ENCODE measurements at regions not wholly inside any gene's neighbourhood (a gene's known extent, or its start where the extent isn't known, plus 50 kb on each side); places are given as distances from the start of the nearest gene placed in this dataset.

DNA sequence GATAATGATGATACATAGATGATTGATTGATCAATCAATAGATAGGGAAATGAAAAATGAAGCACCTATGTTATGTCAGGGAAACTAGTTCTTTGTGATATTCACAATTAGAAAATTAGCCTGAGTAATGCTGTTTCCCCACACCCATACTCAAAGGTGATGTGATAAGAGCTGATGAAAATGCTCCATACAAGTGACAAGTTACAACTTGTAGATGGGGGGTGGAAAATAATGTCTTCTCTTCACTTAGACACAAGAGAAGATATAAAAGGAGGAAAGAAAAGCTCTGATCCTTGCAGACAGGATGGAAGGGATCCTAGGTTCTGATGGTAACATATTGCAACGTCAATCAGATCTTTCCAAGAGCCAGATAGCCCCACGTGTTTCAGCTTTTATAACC is 365.9 kb downstream of the AKAIN1 start:
- TF ChIP-seq POLR2A (IDR thresholded peaks at IDR 0.05; ENCODE audit: low read length): no peak
- no peak for TF ChIP-seq GATA1 (IDR thresholded peaks at IDR 0.05; ENCODE audit: low read depth, low read length)

All from erythroblast (primary cell).